ENCODE measurements at regions not wholly inside any gene's neighbourhood (a gene's known extent, or its start where the extent isn't known, plus 50 kb on each side); places are given as distances from the start of the nearest gene placed in this dataset.

DNA sequence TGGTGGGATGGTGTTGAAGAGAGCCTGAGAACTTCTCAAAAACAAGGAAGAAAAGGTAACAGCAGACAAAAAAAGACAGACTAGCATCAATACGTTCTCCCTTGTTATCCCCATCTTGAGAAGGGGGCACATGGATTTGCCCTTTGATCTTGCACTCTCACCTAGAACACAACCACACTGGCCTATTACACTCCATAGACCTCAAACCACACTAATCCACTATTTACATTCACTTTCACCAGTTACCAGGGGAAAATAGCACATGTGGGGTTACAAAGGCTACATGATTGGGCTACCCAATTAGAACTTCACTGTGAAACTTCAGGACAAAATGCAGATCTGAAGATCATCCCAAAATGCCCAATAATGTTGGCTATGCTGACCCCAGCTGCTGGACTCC lies 72.6 kb upstream of the SELENOP start:
- TF ChIP-seq YY1 (IDR thresholded peaks at IDR 0.05; ENCODE audit: insufficient read depth, insufficient read length) (no peak), ZNF274 (IDR thresholded peaks at IDR 0.05; ENCODE audit: low read depth, low read length) (no peak)
